HG03442 (cell line): ENCODE measurements at regions not wholly inside any gene's neighbourhood (a gene's known extent, or its start where the extent isn't known, plus 50 kb on each side); places are given as distances from the start of the nearest gene placed in this dataset.

ENCODE experiments used
- ATAC-seq: cut with Tn5 transposase; IDR thresholded peaks from one replicate; pipeline ENCODE4 v1.9.1; 2021; ENCODE audit warnings: mild to moderate bottlenecking, moderate library complexity; ENCODE audit not compliant: unreplicated experiment

DNA sequence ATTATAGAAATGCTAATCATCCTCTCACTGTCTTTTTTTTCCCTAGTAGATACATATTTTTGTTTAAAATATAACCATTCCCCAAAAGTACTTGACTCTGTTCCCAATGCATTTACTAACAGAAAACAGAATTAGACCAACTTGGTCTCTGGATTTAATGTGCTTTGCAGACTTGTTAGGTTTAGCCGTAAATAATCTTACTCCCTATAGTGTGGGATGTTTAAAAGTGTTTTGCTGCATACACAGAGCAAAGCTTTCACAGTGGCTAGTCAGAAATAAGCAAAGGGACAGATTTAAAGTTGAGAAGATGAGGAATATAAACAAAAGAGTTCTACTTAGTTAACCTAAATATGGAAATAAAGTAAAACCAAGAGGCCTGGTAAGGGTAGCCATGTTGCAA lies 527.5 kb downstream of the HDGFL1 start:
- no peak for ATAC-seq

DNA sequence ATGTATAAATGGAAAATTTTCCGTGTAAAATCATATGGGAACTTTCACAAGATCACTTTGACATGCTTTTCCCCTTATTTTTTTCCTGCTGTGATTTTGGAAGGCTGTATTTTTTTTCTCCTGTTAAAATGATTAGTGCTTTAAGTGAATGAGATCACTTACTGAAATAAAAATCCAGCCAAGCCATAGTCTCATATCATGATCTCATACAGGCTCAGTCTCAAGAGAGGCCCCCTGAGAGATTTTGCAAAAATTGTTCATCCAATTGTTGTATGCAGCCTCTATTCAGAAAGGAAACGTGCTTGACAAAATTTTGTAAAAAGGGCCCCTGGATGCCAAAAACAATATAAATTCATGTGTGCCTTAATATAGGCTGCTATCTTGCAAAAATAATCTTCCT lies 528.2 kb downstream of the HDGFL1 start:
- ATAC-seq = no peak

DNA sequence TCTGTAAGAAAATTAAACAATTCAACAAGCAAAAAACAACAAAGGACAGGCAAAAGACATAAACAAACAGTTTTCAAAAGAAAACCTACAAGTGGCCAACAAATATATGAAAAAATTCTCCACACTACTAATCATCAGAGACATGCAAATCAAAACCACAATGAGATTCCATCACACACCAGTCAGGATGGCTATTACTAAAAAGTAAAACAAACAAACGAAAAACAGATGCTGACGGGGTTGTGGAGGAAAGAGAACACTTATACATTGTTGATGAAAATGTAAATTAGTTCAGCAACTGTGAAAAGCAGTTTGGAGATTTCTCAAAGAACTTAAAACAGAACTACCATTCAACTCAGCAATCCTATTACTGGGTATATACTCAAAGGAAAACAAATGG lies 537.6 kb downstream of the HDGFL1 start:
- no peak for ATAC-seq

DNA sequence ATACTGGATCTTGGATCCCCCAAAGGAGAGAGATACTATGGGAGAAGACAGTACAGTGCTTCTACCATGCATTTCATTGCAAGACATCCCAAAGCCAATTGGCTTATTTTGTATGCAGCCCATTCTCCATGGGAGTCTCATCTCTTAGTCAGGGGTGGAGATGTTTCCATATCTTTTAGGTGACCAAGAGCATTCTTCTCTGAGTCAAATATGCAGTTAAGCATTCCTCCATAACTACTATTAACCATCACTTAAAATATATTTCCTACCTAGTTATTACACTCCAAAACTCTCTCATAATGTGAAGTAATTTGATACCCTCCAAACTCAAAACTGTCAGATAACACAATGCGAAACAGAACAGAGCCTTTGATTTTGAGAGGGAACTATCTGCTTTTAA lies 542.6 kb downstream of the HDGFL1 start:
- no peak for ATAC-seq

DNA sequence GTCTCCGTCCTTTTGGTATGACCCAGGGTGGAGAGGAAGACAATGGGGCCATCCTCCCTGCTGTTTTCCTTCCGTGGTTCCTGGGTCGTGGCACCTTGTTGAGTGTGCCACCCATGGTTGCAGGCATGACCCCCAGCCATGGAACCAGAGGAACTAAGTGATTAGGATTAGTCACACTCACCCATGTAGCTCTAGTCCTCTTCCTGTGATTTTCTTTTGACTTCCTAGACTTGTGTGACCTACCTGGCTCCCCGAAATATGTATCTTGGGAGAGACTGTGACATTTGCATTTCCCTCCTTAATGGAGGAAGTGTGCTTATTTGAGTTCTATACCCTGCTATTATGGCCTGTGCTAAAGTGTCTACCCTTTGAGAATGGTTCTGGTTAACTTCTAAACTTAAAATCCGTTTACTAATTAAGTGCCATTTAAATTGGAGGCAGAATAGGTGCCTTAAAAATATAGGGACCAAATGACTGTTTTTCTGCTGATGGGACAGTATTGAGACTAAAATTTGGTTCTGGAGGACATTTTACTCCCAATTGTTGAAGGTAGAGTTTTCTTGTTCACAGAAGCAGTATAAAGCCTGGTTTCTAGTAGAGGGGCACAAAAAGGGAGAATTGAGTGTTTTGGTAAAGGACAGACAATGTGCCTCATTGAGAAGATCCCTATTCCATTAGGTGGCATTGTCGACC lies 545.6 kb downstream of the HDGFL1 start:
- no peak for ATAC-seq

DNA sequence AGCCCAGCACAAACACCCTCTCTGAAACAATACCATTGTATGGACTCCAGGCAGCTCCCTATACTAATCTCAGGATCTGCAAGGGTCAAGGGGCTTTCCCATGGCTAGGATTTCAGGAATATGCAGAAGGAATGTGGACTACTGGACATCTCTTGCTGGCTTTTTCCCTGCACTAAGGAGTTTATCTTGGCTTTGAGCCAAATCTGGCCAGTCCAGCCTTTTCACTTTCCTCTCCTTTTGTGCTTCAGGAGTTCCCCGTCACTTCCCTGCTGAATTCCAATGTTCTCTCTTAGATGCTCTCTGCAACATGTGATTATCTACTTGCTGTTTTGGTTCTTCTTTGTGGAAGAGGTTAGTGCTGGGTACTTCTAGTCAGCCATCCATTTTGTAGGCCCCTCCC lies 568.2 kb downstream of the HDGFL1 start:
- ATAC-seq = no peak

DNA sequence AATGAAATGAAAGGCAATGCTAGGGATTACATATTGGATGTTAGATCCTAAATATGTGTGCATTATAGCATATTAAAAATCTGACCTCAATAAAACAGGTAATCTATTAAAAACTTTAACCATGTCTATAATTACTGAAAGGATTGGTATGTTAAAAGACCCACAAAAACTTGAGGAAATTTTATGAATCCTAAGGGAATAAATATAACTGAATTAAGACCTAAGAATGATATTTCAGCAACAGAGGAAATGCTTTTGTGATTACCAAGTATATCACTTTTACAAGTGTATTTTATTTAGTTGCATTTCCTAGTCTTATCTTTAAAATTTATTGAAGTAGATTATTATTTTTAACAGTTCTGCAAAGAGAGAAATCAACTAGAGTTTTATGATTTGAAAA lies 571.5 kb downstream of the HDGFL1 start:
- ATAC-seq = no peak

DNA sequence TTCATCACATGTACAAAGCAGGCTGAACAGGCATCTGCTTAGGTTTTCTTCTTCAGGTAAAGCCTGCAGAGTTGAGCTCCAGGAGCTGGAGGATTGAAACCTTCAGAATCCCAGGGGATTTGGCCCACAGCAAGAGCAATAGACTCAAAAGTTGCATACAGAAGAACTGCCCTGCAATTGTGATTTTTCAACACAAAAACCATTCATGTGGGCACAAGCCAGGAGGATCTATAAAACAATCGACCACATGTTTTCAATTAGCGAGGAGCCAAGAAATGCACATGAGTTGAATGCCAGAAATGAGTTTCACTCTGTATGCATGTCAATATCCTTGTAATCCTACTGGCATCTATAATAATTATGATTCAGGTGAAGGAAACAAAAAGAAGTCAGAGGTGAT lies 576.4 kb downstream of the HDGFL1 start:
- no peak for ATAC-seq

DNA sequence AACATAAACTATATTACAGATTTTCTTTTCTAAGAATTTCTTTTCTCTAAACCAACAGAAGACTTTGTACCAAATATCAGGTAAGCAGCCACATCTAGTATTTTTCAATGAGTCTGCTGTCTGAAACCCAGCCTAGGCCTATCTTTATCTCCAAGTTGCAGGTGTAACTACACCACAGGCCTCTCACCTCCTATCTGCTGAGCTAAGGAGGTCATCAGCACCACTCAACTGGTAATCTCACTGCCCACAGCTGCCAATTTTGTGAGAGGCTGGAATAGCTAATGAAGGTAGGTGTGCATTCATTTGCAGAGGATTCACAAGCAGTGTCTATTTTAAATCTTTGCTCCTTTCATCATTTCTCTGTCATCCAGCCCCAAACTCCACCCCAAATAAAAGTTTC lies 584.8 kb downstream of the HDGFL1 start:
- ATAC-seq = no peak

DNA sequence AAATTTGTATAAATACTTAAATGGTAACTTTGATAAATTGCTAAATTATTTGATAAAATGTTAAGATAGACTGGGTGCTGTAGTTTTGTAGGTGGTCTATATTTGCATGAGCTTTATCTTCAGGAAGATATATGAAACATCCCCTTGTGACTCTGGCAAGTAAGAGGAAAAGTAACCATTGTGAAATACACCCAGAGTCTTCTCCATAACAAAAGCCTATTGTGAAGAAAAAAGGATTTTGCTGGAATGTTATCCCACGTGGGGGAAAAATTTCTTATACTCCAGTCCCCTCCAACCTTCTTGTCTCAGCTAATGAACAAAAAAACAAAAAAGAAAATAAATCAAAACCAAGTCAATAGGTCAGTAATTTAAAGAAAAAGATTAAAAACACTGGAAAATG lies 600.7 kb downstream of the HDGFL1 start:
- no peak for ATAC-seq

DNA sequence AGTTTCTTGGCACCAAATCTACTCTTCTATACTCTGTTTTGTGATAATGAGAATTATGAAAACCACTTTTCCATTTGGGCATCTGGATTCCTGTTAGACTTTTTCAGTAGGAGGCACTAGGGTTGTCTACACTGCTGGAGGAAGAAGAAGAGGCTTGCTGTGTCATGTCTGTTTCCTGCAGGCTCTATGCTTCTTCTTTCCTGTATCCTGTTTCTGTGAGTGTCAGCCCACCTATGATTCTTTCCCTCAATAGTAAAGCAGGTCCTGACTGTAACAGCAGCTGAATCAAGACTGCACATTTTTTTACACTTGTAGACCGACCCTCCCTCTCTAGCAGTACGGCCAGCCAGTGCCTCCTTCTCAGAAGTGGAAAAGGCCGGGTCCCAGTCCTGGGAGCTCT lies 603.9 kb downstream of the HDGFL1 start:
- ATAC-seq = no peak

DNA sequence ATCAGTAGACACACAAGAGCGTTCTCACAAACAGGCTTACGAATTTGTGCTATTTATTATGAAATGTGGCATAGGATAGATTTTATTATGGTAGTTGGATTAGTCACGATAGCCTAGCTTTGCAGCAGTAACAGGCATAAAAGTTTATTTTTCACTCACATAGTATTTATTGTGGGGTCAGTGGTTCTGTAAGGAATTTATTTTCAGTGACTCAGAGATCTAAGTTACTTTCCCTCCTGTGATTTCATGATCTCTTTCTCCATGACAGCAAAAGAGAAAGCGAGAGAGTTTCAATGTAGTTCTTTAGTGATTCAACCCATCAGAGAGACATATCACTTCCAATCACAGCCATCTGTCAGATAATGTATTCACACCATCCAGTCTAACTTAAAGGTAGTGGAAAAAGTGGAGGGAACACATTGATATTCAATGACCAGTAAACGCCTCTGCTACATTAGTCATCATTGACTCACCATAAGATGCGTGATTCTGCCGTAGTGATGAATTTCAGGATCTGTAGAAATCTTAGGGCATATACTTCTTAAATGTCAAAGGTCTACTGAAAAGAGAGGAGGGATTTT lies 605.5 kb downstream of the HDGFL1 start:
- no peak for ATAC-seq

DNA sequence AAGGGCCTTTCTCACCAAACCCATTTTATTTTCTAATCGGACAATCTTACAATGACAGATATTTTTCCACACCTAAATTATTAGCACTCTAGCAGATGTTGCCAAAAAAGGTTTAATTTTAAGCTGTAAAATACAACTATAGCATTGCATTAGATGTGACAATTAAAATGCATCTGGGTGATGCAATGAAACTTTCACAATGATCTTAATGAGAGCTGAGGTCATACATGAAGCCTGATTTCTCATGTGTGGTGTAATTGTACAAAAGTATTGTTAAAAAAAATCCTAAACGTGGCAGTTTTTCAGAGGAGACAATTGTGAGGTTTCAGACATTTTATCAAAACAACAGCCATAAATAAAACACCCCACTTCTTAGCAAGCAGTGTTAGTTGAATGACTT lies 606.0 kb downstream of the HDGFL1 start:
- ATAC-seq = no peak

DNA sequence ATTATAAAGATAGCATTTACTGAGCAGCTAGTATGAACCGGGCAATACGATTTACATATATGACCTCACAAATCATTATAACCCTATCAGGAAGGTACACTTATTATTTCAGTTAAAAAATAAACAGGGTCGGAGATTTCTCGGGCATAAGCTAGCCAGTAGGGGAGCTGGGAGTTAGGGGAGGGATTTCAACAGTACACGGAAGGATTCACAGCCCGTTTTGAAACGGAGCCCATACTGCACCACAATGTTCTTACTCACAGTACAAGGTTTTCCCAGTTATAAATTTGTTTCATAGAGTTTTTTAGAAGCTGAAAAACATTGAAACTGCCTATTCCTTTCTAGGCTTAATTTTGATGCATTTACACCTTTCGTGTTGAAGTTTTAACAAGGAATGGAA lies 607.1 kb downstream of the HDGFL1 start:
- ATAC-seq = no peak

DNA sequence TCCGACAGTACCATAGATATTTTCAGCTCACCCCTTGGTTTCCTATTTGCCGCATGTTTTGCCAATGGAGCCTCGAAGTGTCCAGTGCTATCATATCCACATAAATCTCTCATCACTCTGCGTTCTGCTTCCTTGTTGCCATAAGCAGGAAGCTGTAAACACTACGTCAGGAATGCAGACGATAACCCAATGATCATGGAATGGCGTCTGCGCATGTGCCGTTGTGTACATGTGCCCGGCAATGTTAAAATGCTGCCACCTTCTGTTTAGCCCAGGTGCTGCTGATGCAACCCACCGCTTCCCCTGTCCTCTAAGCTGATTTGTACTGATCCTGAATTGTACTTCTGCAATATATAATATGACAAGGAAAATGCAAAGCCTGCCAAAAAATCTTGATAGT lies 607.5 kb downstream of the HDGFL1 start:
- ATAC-seq = no peak

DNA sequence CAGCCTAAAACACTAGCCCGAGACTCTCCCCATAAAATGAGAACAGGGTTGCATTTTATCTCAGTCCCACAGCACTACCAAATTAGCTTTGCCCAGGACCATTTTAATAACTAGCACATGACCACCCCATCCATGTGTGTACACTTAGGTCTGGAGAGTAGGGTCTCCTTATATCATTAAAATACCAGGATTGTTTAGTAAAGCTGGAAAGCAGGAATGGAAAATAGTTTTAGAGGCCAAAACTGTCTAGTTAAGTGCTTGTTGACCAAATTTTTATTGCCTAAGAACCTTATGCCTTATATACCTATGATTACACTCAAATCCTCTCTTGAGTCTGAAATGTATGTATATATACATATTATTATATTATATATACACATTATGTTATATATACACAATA lies 608.4 kb downstream of the HDGFL1 start:
- ATAC-seq = no peak

DNA sequence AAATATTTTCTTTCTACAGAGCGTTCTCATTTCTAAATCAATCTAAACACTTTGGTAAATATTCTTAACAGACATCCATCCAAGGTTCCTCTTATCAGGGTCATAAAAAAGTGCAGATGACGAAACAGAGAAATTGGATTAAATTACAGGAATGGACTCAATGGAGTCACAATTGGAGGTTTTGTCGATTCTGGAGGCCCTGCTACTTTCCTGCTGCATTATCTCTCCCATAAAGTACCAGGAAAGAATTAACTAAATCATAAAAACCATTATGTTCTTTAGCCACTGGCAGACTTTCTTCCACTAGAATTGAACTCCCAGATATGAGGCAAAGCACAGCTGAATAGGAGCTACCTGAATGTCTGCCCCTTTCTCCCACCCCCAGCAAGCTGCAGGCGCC lies 610.6 kb downstream of the HDGFL1 start:
- ATAC-seq = no peak

DNA sequence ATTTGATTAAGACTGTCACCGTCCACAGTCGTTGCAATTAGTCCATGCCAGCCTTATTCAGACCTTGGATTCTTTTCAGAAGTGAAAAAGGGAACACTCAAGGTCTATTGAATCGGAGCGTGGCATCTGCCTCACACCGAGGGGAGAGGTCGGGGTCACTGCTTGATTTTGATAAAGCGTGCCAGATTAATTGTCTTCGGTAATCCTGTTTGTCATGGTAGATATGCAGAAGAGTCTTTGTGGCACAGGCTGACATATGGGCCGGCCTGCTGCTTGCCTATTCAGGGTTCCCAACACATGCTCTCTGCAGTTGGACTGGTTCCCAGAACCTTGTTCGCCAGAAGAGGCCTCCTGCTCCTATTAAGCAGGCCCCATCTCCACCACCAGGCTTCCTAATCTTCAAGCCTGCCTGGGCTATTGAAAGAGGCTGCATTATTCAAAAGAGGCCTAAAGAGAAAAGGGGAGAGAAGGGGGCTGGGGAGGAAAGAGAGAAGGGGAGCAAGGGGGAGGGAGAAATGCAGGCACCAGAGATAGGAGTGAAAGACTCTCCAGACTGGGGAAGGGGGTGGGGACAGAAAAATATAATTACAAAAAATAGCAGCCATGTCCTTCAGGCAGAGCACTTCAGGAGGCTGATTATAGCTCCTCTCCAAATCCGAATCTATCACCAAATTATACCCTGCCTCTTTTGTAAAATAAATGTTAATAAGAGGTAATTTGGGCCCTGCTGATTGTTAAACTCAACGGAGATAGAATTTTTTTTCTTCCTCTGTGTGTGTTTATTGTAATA lies 611.3 kb downstream of the HDGFL1 start:
- ATAC-seq = no peak

DNA sequence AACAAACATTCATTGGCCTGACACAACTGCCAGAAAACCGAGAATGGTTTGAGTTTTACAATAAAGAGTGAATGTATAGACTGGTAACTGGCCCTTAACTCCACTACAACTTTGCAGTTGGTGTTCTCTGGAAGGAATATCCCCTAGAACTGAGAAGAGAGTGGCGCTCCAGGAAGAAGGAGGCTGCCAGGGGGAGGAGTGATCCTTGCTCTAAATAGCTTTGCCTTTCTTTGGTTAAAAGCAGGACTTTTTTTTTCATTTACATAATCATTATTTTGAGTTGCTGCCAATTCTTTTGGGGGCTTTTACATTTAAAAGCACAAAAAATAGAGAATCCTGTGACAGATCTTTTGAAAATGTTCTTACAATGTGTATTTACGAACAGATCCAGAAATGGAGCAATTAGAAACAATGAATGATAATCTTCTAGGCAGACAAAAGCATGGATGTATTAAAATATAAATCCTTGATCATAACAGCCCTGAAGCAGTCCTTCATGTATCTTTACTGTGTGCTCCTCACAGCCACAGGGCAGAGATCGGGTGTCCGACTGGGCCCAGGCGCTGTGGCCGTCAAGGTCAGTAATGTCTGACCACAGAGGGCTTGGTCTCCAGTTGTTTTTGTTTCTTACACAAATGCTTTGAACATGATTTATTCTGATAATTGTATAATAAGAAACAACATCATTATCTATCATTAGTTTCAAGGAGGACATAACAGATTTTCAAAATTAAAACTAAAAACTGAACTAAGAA lies 612.2 kb downstream of the HDGFL1 start:
- ATAC-seq = no peak

DNA sequence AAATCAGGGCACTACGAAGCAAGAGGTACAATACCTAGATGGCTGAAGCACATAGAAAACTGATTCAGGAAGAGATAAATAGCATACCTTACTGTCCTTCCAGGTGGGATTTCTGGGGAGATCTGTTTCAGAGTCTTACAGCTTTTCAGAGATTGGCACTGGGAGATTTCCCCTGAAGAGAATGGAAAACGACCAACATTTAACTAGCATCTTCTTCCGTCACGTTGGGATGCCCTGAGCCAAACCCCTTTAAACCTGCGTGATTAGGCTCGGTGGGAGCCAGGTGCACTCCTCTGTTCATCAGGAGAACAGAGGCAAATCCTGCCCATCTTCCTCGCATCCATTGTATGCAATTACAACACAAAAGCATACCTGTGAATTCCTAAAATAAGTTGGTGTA lies 614.5 kb downstream of the HDGFL1 start:
- no peak for ATAC-seq

DNA sequence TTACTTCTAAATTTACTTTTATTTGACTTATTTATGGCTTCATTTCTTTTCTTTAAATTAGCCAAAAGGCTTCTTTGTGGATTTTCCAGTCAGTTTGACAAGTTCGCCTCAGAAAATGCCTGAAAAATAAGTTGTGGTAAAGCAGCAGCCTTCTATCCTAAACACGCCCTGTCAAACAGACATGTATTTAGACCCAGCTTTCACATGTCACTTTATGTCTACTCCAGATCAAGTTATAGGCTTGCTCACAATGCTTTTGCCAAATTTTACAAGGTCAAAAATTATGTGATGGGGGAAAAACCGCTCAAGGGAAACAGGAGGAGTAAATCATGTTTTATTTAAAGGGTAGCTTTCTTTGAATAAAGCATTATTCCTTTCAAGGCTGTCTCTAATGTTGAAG lies 615.0 kb downstream of the HDGFL1 start:
- no peak for ATAC-seq

DNA sequence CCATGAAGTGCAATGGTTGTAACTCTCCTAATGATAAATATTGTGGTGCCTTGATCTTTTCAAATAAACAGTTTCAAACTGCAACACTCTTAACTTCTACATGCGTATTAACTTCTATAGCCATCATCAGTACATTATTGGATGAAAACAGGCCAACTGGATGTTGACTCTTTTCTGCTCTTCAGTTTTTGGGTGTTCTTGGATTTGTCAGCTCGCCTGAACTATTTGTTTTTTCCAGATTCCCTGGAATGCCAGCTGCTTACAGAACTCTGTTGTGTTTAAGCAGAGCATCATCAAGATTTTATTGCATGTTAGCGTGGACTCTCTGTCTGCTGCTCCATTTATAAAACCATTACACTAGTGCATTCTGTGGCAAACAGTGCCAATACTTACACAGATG lies 626.1 kb downstream of the HDGFL1 start:
- no peak for ATAC-seq
